HG03457 (cell line): ENCODE measurements at regions not wholly inside any gene's neighbourhood (a gene's known extent, or its start where the extent isn't known, plus 50 kb on each side); places are given as distances from the start of the nearest gene placed in this dataset.

Source experiments
- ATAC-seq: cut with Tn5 transposase; IDR thresholded peaks from one replicate; pipeline ENCODE4 v1.9.1; 2021; ENCODE audit warnings: moderate number of reproducible peaks; ENCODE audit not compliant: unreplicated experiment

GRCh38 chr6:22804620-22805261, 235.4 kb downstream of the HDGFL1 start:
- no peak for ATAC-seq

GRCh38 chr6:22807261-22807660, 237.9 kb downstream of the HDGFL1 start:
- ATAC-seq, result no peak

- ATAC-seq, result no peak
These were observed 238.5 kb downstream of the HDGFL1 start for GRCh38 chr6:22807818-22808217.

- ATAC-seq, result no peak
These were observed 239.1 kb downstream of the HDGFL1 start for GRCh38 chr6:22808466-22808865.

- no peak for ATAC-seq
These were observed 240.0 kb downstream of the HDGFL1 start for GRCh38 chr6:22809370-22809769.

GRCh38 chr6:22819209-22819608, 249.8 kb downstream of the HDGFL1 start:
- no peak for ATAC-seq

GRCh38 chr6:22821664-22822320, 252.4 kb downstream of the HDGFL1 start:
- ATAC-seq, result no peak

GRCh38 chr6:22825210-22825609, 255.8 kb downstream of the HDGFL1 start:
- no peak for ATAC-seq

GRCh38 chr6:22826961-22827360, 257.6 kb downstream of the HDGFL1 start:
- no peak for ATAC-seq

- no peak for ATAC-seq
These were observed 258.4 kb downstream of the HDGFL1 start for GRCh38 chr6:22827760-22828159.

- ATAC-seq, result no peak
These were observed 259.1 kb downstream of the HDGFL1 start for GRCh38 chr6:22828179-22829062.

- no peak for ATAC-seq
These were observed 259.7 kb downstream of the HDGFL1 start for GRCh38 chr6:22829070-22829469.

GRCh38 chr6:22830463-22830862, 261.1 kb downstream of the HDGFL1 start:
- no peak for ATAC-seq

- ATAC-seq, result no peak
These were observed 263.8 kb downstream of the HDGFL1 start for GRCh38 chr6:22833191-22833590.

- ATAC-seq, result no peak
These were observed 269.0 kb downstream of the HDGFL1 start for GRCh38 chr6:22838345-22838744.

GRCh38 chr6:22845467-22845866, 276.1 kb downstream of the HDGFL1 start:
- ATAC-seq, result no peak

GRCh38 chr6:22848121-22848520, 278.8 kb downstream of the HDGFL1 start:
- no peak for ATAC-seq

- no peak for ATAC-seq
These were observed 280.6 kb downstream of the HDGFL1 start for GRCh38 chr6:22849921-22850320.

GRCh38 chr6:22852101-22852500, 282.7 kb downstream of the HDGFL1 start:
- ATAC-seq, result no peak

- ATAC-seq, result no peak
These were observed 304.3 kb downstream of the HDGFL1 start for GRCh38 chr6:22873513-22874136.

GRCh38 chr6:22875845-22876244, 306.5 kb downstream of the HDGFL1 start:
- ATAC-seq, result no peak
